Activated T-helper 1 cell treated with anti-CD3 and anti-CD28 coated beads, Interleukin-12 subunit alpha, Interleukin-12 subunit beta, Interleukin-2, Interleukin-4 antibody, amounts not matched to agents 30 ng/mL and 10 ng/mL and 1 ng/mL, durations not matched to agents 14 hours and 24 hours and 36 hours (primary cell): ENCODE measurements at regions not wholly inside any gene's neighbourhood (a gene's known extent, or its start where the extent isn't known, plus 50 kb on each side); places are given as distances from the start of the nearest gene placed in this dataset.
"Not testable (repeated sequence)": the region's sequence is repeated elsewhere in the genome, so short reads cannot be mapped to it uniquely, and the experiment has no call there.

Experiments used
- DNase-seq: peaks from one replicate; pipeline ENCODE4 v3.0.0; 2021; ENCODE audit warnings: low spot score
- H3K27ac Mint-ChIP-seq: one replicate; pipeline ENCODE4 v1.8.0; 2021; ENCODE audit warnings: mild to moderate bottlenecking, mixed read lengths
- H3K27me3 Mint-ChIP-seq: one replicate; pipeline ENCODE4 v1.8.0; 2022; ENCODE audit warnings: mild to moderate bottlenecking, moderate library complexity, mixed read lengths; ENCODE audit not compliant: insufficient read depth
- H3K36me3 Mint-ChIP-seq: one replicate; pipeline ENCODE4 v1.8.0; 2021; ENCODE audit warnings: low read depth, mixed read lengths
- H3K4me1 Mint-ChIP-seq: one replicate; pipeline ENCODE4 v1.8.0; 2021; ENCODE audit warnings: low read depth, mixed read lengths
- H3K4me3 Mint-ChIP-seq: one replicate; pipeline ENCODE4 v1.8.0; 2021; ENCODE audit warnings: mild to moderate bottlenecking, moderate library complexity, mixed read lengths
- H3K9me3 Mint-ChIP-seq: one replicate; pipeline ENCODE4 v1.8.0; 2021; ENCODE audit warnings: mixed read lengths
- intact Hi-C: fragments of 100-400 bp; cut with micrococcal nuclease; formaldehyde crosslinking; loops from one replicate; pipeline ENCODE4 v1.15.1; 2024

GRCh38 chr1:224544346-224545110 is 71.6 kb upstream of the CNIH3 start:
- Mint-ChIP-seq H3K9me3 (no peaks in the 10 kb centered on the region), H3K27ac (no peak overlapping the region), H3K4me3 (no peak overlapping the region), H3K27me3 (peaks cover 3% of the 10 kb centered on the region), H3K36me3 (peaks cover 2% of the 10 kb centered on the region), H3K4me1 (peaks cover 29% of the 10 kb centered on the region)
- intact Hi-C loops, result no loop called here
- no peak for DNase-seq

GRCh38 chr1:224545571-224545970 is 70.5 kb upstream of the CNIH3 start:
- H3K4me1 Mint-ChIP-seq, result peaks cover 21% of the 10 kb centered on the region
- intact Hi-C loops, result no loop called here
- H3K36me3 Mint-ChIP-seq, result no peaks in the 10 kb centered on the region
- no peaks in the 10 kb centered on the region for H3K9me3 Mint-ChIP-seq
- H3K4me3 Mint-ChIP-seq, result no peak overlapping the region
- no peak overlapping the region for H3K27ac Mint-ChIP-seq
- no peaks in the 10 kb centered on the region for H3K27me3 Mint-ChIP-seq
- no peak for DNase-seq

- Mint-ChIP-seq H3K4me3 (no peak overlapping the region), H3K27ac (no peak overlapping the region), H3K36me3 (no peaks in the 10 kb centered on the region), H3K4me1 (peaks cover 2% of the 10 kb centered on the region), H3K9me3 (no peaks in the 10 kb centered on the region), H3K27me3 (no peaks in the 10 kb centered on the region)
- intact Hi-C loops, result no loop called here
- no peak for DNase-seq
Measured at GRCh38 chr1:224548676-224549075, 67.4 kb upstream of the CNIH3 start.

- H3K4me1 Mint-ChIP-seq, DNase-seq: not testable (repeated sequence)
Measured at GRCh38 chr1:224551189-224551588, 64.9 kb upstream of the CNIH3 start.

GRCh38 chr1:224554056-224554455 is 62.1 kb upstream of the CNIH3 start:
- H3K27ac Mint-ChIP-seq, result no peak overlapping the region
- intact Hi-C loops, result no loop called here
- DNase-seq, result no peak
- no peaks in the 10 kb centered on the region for H3K4me1 Mint-ChIP-seq
- no peak overlapping the region for H3K4me3 Mint-ChIP-seq
- H3K27me3 Mint-ChIP-seq, result no peaks in the 10 kb centered on the region
- no peaks in the 10 kb centered on the region for H3K36me3 Mint-ChIP-seq
- H3K9me3 Mint-ChIP-seq, result no peaks in the 10 kb centered on the region

More at GRCh38 chr1:224551189-224551588, 64.9 kb upstream of the CNIH3 start:
- H3K27ac Mint-ChIP-seq, H3K36me3 Mint-ChIP-seq, H3K4me3 Mint-ChIP-seq, H3K9me3 Mint-ChIP-seq, intact Hi-C loops, H3K27me3 Mint-ChIP-seq: not testable (repeated sequence)

- H3K36me3 Mint-ChIP-seq, result no peaks in the 10 kb centered on the region
- intact Hi-C loops, result no loop called here
- no peaks in the 10 kb centered on the region for H3K27me3 Mint-ChIP-seq
- H3K27ac Mint-ChIP-seq, result no peak overlapping the region
- no peak overlapping the region for H3K4me3 Mint-ChIP-seq
- H3K4me1 Mint-ChIP-seq, result no peaks in the 10 kb centered on the region
- no peak for DNase-seq
- no peaks in the 10 kb centered on the region for H3K9me3 Mint-ChIP-seq
Measured at GRCh38 chr1:224554620-224555259, 61.4 kb upstream of the CNIH3 start.

- peaks cover 3% of the 10 kb centered on the region for H3K27me3 Mint-ChIP-seq
- no peak overlapping the region for H3K4me3 Mint-ChIP-seq
- intact Hi-C loops, result no loop called here
- no peak overlapping the region for H3K27ac Mint-ChIP-seq
- no peaks in the 10 kb centered on the region for H3K9me3 Mint-ChIP-seq
- no peaks in the 10 kb centered on the region for H3K36me3 Mint-ChIP-seq
- no peaks in the 10 kb centered on the region for H3K4me1 Mint-ChIP-seq
- DNase-seq, result no peak
Measured at GRCh38 chr1:224558904-224559303, 57.2 kb upstream of the CNIH3 start.

- no peak for DNase-seq
- no peaks in the 10 kb centered on the region for H3K36me3 Mint-ChIP-seq
- no peak overlapping the region for H3K27ac Mint-ChIP-seq
- intact Hi-C loops, result no loop called here
- peaks cover 3% of the 10 kb centered on the region for H3K27me3 Mint-ChIP-seq
- no peaks in the 10 kb centered on the region for H3K4me1 Mint-ChIP-seq
- H3K4me3 Mint-ChIP-seq, result no peak overlapping the region
- H3K9me3 Mint-ChIP-seq, result no peaks in the 10 kb centered on the region
Measured at GRCh38 chr1:224559981-224560728, 56.0 kb upstream of the CNIH3 start.

GRCh38 chr1:224562881-224563280 is 53.2 kb upstream of the CNIH3 start:
- intact Hi-C loops, H3K36me3 Mint-ChIP-seq, H3K27me3 Mint-ChIP-seq, DNase-seq, H3K27ac Mint-ChIP-seq, H3K4me3 Mint-ChIP-seq, H3K4me1 Mint-ChIP-seq, H3K9me3 Mint-ChIP-seq: not testable (repeated sequence)

GRCh38 chr1:224563666-224564065 is 52.5 kb upstream of the CNIH3 start:
- Mint-ChIP-seq H3K27me3 (peaks cover 5% of the 10 kb centered on the region), H3K4me3 (no peak overlapping the region), H3K27ac (no peak overlapping the region), H3K9me3 (no peaks in the 10 kb centered on the region), H3K4me1 (no peaks in the 10 kb centered on the region), H3K36me3 (no peaks in the 10 kb centered on the region)
- intact Hi-C loops, result no loop called here
- no peak for DNase-seq

GRCh38 chr1:224564454-224565084 is 51.5 kb upstream of the CNIH3 start:
- Mint-ChIP-seq H3K4me3 (no peak overlapping the region), H3K27me3 (peaks cover 5% of the 10 kb centered on the region), H3K27ac (no peak overlapping the region), H3K4me1 (no peaks in the 10 kb centered on the region), H3K36me3 (no peaks in the 10 kb centered on the region), H3K9me3 (no peaks in the 10 kb centered on the region)
- DNase-seq, result no peak
- intact Hi-C loops, result no loop called here

- intact Hi-C loops, result no loop called here
- H3K27ac Mint-ChIP-seq, result no peak overlapping the region
- H3K9me3 Mint-ChIP-seq, result no peaks in the 10 kb centered on the region
- H3K27me3 Mint-ChIP-seq, result peaks cover 5% of the 10 kb centered on the region
- H3K4me3 Mint-ChIP-seq, result no peak overlapping the region
- H3K36me3 Mint-ChIP-seq, result no peaks in the 10 kb centered on the region
- no peak for DNase-seq
- H3K4me1 Mint-ChIP-seq, result no peaks in the 10 kb centered on the region
Measured at GRCh38 chr1:224565186-224565585, 50.9 kb upstream of the CNIH3 start.
